NCI-H128 (cell line): ENCODE measurements at regions not wholly inside any gene's neighbourhood (a gene's known extent, or its start where the extent isn't known, plus 50 kb on each side); places are given as distances from the start of the nearest gene placed in this dataset.
A peak's percentile ranks its signal among the peaks of the same experiment; 100 is the strongest.

Source experiments
- DNase-seq: peaks from one replicate; lab custom pipeline; 2025; ENCODE audit not compliant: unreplicated experiment; lab: John Stamatoyannopoulos, UW

DNA sequence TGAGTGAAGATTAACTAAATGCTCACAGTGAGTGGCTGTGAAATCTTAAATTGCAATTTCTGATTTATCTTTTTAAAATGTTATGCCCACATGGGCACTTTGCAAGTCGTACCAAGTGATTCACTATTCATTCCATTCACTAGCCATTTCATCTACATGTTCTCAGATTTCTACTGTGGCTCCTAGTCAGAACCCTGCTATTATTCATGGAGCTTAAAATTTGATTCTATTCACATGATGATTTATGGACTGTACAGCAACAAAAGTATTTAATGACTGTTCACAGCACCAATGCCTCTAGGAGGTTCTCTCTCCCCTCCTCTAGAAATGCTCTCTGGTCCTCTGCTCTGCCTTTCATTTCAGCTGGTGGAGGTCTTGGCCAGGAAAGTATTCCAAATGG lies 133.5 kb upstream of the MAP3K7 start:
- DNase-seq, result peak; percentile 20

DNA sequence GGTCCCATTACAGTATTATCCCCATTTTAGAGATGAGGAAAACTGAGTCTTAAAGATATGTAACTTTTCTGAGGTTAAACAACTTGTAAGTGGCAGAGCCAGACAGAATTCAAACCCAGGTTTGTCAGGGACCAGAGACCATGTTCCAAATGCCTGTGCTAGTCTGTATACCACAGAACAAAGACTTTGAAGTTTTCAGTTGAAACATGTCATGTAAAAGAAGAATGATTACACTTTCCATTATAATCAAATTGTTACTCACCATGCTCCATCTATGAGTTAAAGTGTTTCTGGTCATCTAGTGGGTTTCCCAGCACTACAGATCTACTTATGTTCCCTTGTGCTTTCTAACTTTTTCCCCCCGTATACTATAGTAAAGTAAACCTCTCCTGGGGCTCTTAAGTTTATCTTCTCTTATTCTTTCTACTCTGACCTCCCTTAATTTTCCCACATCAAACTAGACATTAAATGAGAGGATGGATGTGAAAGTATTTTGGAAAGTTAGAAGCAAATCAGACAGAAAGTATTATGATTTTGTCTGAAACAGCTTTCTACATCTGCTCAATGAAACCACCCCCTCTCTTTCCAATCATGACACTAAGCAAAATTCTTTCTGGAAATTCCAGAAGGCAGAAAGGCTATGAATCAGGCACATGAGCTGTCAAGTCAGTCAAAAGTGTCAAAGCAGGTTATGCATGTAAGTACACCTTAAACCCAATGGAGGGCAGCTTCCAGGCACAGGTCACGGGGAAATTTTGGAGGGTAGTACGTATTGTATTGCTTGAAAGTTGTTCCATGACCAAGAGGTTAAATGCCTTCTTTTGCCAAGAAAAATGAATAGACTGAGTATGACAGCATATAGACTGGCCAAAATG lies 132.7 kb upstream of the MAP3K7 start:
- no peak for DNase-seq

DNA sequence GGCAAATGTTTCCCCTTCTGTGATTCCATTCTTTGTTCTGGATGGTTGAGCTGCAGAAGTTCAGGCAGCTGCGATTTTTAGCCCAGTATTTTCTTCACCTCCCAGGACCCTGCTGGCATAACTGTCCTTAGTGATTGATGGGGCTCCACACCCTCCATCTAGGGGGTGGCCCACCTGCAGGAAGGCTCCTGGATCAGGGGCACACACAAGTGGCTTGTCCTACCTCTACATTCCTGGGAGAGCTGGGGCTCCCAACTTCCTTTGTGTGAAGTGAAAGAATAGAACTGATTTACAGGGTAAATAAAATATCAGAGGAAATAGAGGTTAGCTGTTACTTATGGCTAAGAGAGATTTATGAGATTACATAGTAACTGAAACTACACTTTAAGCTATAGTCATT lies 129.5 kb upstream of the MAP3K7 start:
- DNase-seq, result no peak

DNA sequence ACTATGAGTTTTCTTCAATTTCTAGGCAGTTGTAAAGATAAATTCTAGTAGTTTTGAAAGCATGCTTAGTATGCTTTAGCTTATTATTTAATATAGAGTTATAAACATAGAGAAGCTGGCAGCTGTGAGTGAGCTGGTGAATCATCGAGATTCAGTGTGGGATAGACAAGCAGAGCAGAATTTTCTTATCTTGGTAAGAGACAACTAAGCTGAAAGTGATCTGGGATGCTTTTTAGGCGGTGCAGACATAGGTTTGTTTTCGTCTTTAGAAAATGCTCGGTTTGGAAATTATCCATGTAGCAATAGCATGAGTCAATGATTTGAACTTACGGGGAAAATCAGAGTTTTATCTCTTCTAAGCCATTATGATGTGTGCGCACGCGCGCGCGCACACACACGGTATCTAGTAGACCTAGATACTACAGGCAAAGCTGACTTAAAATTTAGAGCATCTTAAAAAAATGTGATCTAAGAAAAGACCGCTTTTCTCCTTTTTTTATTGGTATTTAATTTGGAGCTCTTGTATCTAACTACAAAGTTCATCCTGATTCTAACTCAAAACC lies 128.3 kb upstream of the MAP3K7 start:
- DNase-seq, result no peak

DNA sequence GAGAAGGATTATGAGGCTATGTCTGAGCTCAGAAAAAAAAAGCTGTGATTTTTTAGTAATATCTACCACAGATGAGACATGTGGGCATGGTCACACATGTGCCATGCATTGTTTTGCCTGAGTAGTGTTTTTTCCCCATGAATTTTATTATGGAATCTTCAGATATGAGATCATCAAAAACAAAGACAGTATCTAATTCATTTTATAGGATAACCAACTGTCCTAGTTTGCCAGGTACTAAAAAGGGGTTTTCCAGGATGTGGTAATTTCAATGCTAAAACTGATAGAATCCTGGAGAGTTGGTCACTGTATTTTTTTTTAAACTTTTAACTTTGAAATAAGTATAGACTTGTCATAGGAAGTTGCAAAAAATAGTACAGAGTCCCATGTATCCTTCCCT lies 127.4 kb upstream of the MAP3K7 start:
- no peak for DNase-seq

DNA sequence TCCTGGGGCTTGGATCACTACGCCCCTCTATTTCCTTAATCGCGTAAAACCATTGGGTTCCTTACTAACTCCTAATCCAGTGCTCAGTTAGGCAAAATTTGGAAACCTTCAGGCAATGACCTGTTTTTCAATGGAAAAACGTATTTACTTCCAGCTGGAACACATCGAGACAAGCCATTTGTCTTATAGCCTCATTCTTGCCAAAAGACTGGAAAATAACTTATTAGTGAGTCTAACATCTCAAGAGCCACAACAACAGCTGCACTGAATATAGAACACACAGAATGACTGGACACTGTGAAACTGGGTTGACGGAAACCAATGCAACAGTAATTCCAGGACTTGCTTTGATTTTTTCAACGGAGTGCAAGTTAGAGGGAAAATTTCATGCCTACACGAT lies 125.2 kb upstream of the MAP3K7 start:
- DNase-seq, result no peak

DNA sequence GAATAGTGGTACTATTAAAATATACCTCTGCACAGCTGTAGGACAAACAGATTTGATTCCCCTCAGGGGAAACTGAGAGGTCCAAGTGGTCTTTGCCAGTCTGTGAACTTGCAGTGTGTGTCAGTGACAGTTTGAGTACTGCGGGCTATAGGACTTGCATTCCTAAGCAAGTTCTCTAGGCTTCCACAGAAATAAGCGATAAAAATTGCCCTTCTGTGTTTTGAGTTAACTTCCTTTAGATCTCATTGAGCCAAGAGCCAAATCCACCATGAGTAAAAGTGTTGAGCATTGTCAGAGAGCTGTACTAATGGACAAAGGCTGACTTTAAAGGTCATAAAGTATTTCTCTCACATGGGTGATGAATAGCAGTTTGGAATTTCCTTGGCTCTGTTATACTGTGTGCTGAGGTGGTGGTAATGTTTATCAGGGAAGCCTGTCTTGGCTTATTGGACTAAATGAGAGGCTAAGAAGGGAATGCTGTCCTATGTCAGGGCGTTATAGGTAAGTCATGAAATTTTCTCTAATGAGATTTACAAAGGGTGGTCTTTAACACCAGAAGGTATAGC lies 122.6 kb upstream of the MAP3K7 start:
- DNase-seq, result no peak

DNA sequence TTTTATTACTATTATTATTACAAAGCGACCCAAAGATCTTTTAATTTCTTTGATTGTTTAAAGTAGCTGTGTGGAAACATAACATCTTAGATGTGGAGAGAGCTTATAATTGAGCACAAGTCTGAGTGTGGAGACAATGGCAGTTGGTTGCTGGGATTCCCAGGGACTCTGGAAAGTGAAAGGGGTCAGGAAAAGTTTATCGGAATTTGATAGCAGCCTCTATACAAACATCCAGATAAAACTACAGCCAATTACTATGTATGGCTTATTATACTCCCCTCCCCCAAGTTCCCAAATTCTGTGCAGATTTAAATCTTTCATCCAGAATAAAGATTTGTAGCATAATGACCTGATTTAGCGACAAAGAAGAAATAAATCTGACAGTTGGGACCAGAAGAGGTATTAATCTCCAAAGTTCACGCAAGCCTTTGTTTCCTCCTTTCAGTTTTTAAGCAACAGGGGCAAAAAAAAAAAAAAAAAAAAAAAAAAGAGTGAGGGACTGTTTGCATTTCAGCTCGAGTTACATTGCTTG lies 121.4 kb upstream of the MAP3K7 start:
- DNase-seq, result no peak

DNA sequence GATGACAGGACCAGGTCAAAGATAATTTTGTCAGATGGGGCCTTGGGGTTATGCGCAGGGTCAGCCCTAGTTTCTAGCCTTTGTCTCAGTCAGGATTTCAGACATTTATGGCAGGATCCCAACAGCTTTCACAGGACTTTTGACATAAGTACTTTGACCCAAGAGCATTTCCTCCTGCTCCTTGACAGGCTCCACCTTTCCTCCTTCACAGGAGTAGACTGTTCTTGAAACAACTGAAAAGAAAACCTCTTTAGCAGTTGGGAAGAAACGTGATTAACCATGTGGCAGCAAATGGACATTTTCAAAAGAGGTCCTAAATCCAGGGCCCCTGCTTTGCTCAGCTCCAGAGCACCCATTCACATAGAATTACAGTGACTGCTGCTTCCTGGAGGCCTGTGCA lies 120.4 kb upstream of the MAP3K7 start:
- no peak for DNase-seq

DNA sequence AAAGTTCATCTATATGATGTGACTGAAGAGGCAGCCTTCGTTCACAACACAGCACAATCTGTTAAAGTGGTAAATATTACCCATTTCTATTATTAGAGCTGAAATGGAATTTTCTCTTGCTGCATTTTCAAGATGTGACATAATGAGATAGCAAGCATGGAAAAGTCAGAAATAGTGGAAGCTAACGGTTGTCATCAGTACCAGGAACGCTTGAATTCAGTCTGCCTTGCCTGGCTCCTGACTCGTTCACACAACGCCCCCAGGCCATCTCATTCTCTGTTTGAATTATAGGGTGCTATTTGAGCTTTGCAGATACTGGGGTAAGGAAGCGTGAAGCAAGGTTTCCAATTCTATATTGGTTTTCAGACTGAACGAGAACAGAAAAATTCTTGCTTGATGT lies 116.5 kb upstream of the MAP3K7 start:
- DNase-seq, result no peak

DNA sequence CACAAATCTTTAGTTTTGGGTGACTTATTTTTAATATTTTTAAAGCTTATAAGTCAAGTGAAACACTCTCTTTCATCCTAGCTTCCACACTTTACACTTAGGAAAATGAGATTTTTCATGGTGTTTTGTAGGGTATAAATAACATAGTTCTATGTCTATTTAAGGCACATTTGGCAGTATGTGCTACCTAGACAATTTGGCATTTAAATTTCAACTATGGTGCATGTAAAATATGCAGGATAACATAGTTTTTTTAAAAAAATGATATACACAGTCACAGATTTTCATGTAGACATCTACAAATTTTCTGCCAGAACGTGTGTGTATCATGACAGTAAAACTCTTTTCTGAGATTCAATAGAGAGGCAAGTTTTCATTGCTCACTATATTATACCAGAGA lies 115.1 kb upstream of the MAP3K7 start:
- DNase-seq, result no peak

DNA sequence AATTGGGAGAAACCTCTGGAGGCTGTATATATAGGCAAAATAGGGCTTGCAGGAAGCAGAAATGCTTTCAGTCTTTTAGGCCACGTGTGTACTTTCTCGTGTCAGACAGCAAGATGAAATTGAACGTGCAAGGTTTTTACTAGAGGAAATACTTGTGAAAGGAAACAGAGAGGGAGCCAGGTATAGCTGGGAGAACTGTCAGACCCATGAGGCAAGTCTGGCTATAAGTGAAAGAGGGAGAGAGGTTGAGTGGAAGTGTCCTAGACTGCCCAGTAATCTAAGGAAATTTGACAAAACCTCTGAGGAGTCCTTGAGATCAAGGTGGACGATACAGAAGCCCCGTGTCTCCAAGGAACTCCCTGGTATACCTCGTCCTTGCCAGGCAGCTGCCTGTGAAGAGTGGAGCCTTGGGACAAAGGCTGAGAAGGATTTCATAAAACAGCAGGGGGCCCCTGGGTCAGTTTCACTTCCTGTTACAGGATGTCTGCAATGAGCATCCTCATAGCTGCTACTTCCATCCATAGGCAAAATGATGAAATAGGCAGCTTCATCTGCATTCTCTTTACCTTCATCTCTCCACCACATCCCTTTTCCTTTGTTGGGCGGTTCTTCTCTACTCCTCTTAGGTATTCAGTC lies 114.4 kb upstream of the MAP3K7 start:
- DNase-seq, result no peak

DNA sequence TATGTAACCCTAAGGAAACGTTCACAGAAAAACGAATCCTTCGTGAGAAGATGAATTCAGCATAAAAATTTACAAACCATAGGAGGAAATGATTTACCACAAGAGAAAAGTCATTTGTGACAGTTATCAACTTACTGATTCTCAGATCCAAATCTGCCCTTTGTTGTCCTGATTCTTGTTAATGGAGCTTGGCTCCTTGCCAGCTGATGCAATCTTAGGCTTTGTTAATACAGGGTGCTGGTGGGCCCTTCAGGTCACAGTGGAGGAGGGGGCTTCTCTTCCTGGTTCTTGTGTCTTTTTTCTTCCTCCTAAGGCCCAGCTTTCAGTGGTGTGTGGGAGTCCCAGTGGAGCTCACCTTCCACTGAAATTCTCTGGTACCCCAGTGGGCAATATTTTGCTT lies 108.4 kb upstream of the MAP3K7 start:
- no peak for DNase-seq

DNA sequence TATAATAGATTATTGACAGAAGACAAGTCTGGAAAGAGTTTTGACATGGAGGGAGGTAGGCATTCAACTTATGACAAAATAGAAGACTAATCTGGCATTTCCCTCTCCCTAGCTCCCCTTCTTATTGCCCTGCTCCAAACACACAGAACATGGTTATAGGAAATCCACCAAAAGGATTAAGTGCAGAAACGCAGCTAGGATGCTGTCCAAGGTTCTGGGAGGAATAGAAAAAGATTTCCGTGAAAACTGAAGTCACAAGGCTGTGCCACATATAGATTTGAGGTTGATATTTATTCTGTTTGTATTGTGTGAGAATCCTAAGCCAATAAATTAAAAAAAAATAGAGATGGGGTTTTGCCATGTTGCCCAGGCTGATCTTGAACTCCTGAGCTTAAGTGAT lies 107.9 kb upstream of the MAP3K7 start:
- no peak for DNase-seq

DNA sequence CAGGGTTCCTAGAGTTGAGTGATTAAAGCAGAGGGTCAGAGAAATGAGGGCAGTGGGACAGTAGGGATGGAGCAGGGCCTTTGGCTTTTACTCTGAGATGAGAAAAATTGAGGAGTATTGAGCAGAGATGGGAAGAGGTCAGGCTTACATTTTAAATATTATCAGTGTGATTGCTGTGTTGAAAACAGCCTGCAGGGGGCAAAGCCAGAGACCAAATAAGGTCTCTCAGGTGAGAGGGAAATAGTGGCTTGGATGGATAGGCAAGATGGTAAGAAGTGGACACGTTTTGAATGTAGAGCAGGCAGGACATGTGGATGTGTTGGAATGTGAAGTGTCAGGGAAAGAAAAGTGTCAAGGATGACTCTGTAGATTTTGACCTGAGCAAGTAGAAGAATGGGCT lies 105.0 kb upstream of the MAP3K7 start:
- DNase-seq, result no peak

DNA sequence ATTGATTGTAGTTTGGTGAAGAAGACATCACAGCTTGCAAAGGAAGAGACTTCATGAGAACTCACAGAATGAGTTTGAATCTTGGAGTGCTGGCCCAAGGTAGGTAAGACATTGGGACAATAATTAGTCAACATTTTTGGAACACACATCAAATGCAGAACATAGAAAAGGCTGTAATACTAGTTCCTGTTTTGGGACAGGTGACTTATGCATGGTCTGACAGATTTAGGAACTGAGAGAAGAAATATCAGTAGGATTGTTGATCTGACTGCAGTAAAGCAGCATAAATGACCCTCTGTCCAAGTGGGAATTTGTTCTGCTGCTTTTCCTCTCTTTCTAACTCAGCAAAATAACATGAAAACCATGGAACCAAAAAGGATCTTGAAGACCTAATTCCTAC lies 102.3 kb upstream of the MAP3K7 start:
- DNase-seq, result no peak

DNA sequence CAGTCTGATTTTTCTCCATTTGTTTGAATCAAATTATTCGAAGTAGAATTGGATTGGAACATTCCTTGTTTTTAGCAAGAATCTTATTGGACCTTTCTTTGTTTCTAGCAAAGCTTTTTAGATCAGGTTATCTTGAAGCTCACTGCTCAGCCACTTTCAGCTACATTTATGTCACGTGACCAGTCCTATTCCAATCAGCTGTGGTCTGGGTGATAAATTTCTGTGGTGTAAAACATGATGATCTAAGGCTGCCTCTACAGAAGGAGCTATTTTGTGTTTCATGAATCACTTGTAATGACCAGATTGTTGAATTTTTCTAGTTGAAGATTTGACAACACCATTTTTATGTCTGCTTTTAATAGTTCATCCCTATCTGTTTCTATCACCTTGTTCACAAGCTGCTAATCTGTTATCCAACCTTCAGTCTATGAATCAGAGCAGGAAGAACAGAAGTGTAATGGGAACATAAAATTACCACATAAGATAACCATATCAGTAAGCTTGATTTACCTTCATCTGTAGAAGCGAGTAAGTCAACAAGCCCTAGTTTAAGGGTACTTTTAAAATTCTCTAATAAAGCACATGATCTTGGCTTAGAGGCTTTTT lies 101.0 kb upstream of the MAP3K7 start:
- DNase-seq, result no peak

DNA sequence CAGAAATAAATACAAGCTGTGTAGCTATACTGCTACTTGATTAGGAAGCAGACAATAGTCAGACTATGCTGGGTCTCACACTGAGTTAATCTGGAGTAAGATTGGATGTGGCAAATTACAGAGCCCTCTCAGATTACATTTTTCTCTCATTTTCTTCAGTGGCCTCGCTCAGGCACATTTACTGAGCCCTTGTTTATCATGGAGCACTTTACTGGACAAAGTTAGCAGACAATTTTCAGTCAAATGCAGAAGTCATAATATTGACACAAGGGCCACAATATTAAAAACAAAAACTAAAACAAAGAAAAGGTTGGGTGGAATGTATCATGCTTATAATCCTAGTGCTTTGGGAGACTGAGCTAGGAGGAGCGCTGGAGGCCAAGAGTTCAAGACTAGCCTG lies 95.0 kb upstream of the MAP3K7 start:
- DNase-seq, result no peak

DNA sequence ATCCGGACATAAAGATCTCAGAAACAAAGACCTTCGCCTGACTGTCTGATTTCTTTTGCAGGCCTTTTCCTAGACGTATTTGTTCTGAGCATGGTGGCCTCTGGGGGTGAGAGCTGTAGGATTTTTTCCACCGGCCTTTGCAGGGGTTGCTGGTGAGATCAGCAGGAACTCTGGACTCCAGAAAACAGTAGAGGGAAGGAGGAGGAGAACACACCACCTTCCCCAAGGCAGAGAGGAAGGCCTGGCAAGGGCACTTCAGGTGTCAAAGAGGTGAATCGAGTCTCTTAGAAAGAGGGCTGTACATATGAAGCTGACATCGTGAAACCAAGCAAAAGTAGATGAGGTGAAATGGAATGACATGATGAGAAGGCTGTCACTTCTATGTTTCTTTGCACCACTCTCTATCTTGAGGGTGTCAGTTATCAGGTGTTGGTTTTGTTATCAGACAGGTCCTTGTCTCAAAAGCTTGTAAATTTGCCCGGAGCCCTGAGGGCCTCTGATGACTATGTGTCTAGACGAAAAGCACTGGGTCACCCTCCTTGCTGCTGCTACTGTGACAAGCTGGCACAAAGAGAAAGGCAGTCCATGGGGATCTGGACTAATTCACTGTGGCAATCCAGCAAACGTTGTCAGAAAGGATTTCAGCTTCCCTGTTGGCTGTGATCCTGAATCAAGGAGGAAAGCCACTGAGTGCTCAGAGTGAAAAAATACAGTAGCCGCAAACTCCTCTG lies 91.3 kb upstream of the MAP3K7 start:
- DNase-seq, result no peak

DNA sequence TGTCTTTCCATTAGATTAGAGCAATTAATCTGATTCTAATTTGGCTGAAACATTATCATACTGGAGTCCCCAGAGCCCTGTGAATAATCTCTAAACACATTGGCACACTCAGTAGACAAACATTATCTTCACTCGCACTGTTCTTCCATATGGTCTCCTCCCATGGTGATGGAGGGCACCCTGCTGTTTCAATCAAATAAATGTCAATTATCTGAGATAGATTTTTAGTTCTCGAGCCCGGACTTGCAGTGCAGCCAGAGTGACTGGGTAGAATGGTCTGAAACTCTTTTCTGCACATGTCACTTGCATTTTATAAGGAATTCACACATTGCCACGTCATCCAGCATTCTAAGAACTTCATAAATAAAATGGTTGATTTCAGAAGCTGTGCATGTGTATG lies 90.6 kb upstream of the MAP3K7 start:
- peak; percentile 61 for DNase-seq
